Neural progenitor cell (in vitro differentiated cells): ENCODE measurements at regions not wholly inside any gene's neighbourhood (a gene's known extent, or its start where the extent isn't known, plus 50 kb on each side); places are given as distances from the start of the nearest gene placed in this dataset.

Source experiments
- CTCF ChIP-seq: fragments of 200-600 bp; sonication (generic); IDR thresholded peaks from 2 replicates; pipeline ENCODE4 v1.5.1; 2017; ENCODE audit warnings: antibody characterized with exemption, mild to moderate bottlenecking
- EZH2 ChIP-seq: fragments of 200-600 bp; sonication (generic); IDR thresholded peaks from 2 replicates; pipeline ENCODE4 v1.6.1; 2017; ENCODE audit warnings: antibody characterized with exemption, mild to moderate bottlenecking, moderate library complexity

GRCh38 chr4:102444752-102445151, 56.4 kb upstream of the NFKB1 start:
- TF ChIP-seq CTCF (no peak), EZH2 (no peak)
